ENCODE measurements at regions not wholly inside any gene's neighbourhood (a gene's known extent, or its start where the extent isn't known, plus 50 kb on each side); places are given as distances from the start of the nearest gene placed in this dataset.

GRCh38 chr1:87165177-87165576 lies 163.5 kb upstream of the LMO4 start:
- Histone ChIP-seq H3K27ac (no peak overlapping the region), H3K4me1 (ENCODE audit: low read depth) (peaks cover 14% of the 10 kb centered on the region), H3K36me3 (no peaks in the 10 kb centered on the region), H3K9me3 (ENCODE audit: low read depth) (no peaks in the 10 kb centered on the region), H3K27me3 (no peaks in the 10 kb centered on the region), H3K4me3 (no peak overlapping the region)
- DNase-seq (ENCODE audit: low read depth in 1 of 2, low spot score in 1 of 2), result no peak
- no peak for TF ChIP-seq CTCF (IDR thresholded peaks at IDR 0.05; ENCODE audit: low read depth, low read length)

GRCh38 chr1:87167157-87167789 lies 161.4 kb upstream of the LMO4 start:
- no peak overlapping the region for H3K4me3 ChIP-seq
- no peak overlapping the region for H3K27ac ChIP-seq
- DNase-seq (ENCODE audit: low read depth in 1 of 2, low spot score in 1 of 2), result no peak
- H3K4me1 ChIP-seq (ENCODE audit: low read depth), result peaks cover 14% of the 10 kb centered on the region
- H3K36me3 ChIP-seq, result no peaks in the 10 kb centered on the region
- H3K9me3 ChIP-seq (ENCODE audit: low read depth), result no peaks in the 10 kb centered on the region
- no peak for TF ChIP-seq CTCF (IDR thresholded peaks at IDR 0.05; ENCODE audit: low read depth, low read length)
- no peaks in the 10 kb centered on the region for H3K27me3 ChIP-seq

GRCh38 chr1:87167848-87168525 lies 160.7 kb upstream of the LMO4 start:
- Histone ChIP-seq H3K27ac (no peak overlapping the region), H3K27me3 (no peaks in the 10 kb centered on the region), H3K36me3 (no peaks in the 10 kb centered on the region), H3K4me3 (no peak overlapping the region), H3K4me1 (ENCODE audit: low read depth) (peaks cover 14% of the 10 kb centered on the region), H3K9me3 (ENCODE audit: low read depth) (no peaks in the 10 kb centered on the region)
- no peak for DNase-seq (ENCODE audit: low read depth in 1 of 2, low spot score in 1 of 2)
- peak; percentile 15 for TF ChIP-seq CTCF (IDR thresholded peaks at IDR 0.05; ENCODE audit: low read depth, low read length)

- Histone ChIP-seq H3K27ac (no peak overlapping the region), H3K27me3 (no peaks in the 10 kb centered on the region), H3K36me3 (no peaks in the 10 kb centered on the region), H3K4me1 (ENCODE audit: low read depth) (peaks cover 14% of the 10 kb centered on the region), H3K4me3 (no peak overlapping the region), H3K9me3 (ENCODE audit: low read depth) (no peaks in the 10 kb centered on the region)
- TF ChIP-seq CTCF (IDR thresholded peaks at IDR 0.05; ENCODE audit: low read depth, low read length), result no peak
- no peak for DNase-seq (ENCODE audit: low read depth in 1 of 2, low spot score in 1 of 2)
Measured at GRCh38 chr1:87169263-87169910, 159.3 kb upstream of the LMO4 start.

GRCh38 chr1:87170157-87170556 lies 158.5 kb upstream of the LMO4 start:
- Histone ChIP-seq H3K4me1 (ENCODE audit: low read depth) (peaks cover 21% of the 10 kb centered on the region), H3K4me3 (no peak overlapping the region)

More at GRCh38 chr1:87170157-87170556, 158.5 kb upstream of the LMO4 start:
- Histone ChIP-seq H3K36me3 (no peaks in the 10 kb centered on the region), H3K27me3 (no peaks in the 10 kb centered on the region), H3K9me3 (ENCODE audit: low read depth) (no peaks in the 10 kb centered on the region), H3K27ac (no peak overlapping the region)
- DNase-seq (ENCODE audit: low read depth in 1 of 2, low spot score in 1 of 2), result peak in 1 of 2 donors; percentile 20
- TF ChIP-seq CTCF (IDR thresholded peaks at IDR 0.05; ENCODE audit: low read depth, low read length), result no peak

Data from cardiac muscle cell (in vitro differentiated cells and primary cell).